Brain microvascular endothelial cell (primary cell): ENCODE measurements at regions not wholly inside any gene's neighbourhood (a gene's known extent, or its start where the extent isn't known, plus 50 kb on each side); places are given as distances from the start of the nearest gene placed in this dataset.

Experiments
- DNase-seq: peaks from one replicate; pipeline ENCODE4 v3.0.0-alpha.2; 2020
- H3K27ac ChIP-seq: fragments of 250-450 bp; sonication (Bioruptor Pico); 2 replicates; pipeline ENCODE4 v1.5.1; 2020; ENCODE audit warnings: mild to moderate bottlenecking, moderate library complexity
- H3K27me3 ChIP-seq: fragments of 250-450 bp; sonication (Bioruptor Pico); replicated peaks from 2 replicates; pipeline ENCODE4 v1.5.1; 2020; ENCODE audit warnings: mild to moderate bottlenecking
- H3K36me3 ChIP-seq: fragments of 250-450 bp; sonication (Bioruptor Pico); replicated peaks from 2 replicates; pipeline ENCODE4 v1.5.1; 2020; ENCODE audit warnings: mild to moderate bottlenecking
- H3K4me3 ChIP-seq: 2 replicates; pipeline ENCODE4 v1.5.1; 2011; ENCODE audit warnings: low read depth, mild to moderate bottlenecking, control low read depth, low read length, moderate library complexity
- CTCF ChIP-seq: IDR thresholded peaks from 2 replicates; pipeline ENCODE4 v1.5.1; 2011; ENCODE audit warnings: low read depth, mild to moderate bottlenecking, moderate library complexity, low read length, control low read depth, inconsistent platforms; ENCODE audit errors: missing control alignments
- in situ Hi-C: cut with HindIII; loops from 2 replicates; pipeline ENCODE4 v1.10.0; 2017; ENCODE audit warnings: low sequenced_read_pairs, low pct_ligation_motif_present

DNA sequence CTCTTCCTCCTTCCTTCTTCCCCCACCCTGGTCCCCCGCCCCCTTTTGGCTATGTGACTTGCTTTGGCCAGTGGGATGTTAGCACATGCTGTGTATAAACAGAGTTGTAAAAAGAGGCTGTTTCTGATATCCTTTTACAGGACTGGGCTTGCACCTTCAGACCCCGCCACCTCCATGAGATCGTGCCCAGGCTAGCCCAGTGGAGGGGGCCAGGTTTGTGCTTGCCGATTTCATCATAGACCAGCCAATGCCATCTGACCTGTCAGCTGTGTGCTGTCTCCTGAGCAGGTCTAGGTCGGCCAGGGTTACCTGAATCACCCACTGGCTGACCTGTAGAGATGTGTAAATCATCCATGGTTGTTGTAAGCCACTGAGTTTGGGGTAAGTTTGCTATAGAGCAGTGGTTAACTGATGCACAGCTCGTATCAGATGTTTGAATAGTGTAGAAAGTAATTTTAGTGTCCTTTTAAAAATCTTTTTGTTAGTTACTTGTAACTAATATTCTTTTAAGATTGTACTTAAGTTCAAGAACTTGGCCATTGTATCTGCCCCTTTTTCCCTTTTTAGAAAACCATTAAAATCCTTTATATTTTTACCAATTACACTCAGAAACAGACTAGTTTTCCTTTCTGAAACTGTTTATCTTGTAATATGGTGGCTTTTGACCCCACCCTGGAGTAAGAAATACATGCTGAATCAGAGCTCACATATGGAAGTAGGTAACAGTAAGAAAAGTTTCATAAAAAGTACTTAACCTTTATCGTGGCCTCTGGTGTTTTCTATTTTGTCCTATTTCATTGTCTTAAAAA lies 122.0 kb upstream of the MGAT5 start:
- H3K36me3 ChIP-seq, result no peaks in the 10 kb centered on the region
- in situ Hi-C loops, result no loop called here
- H3K4me3 ChIP-seq, result no peak overlapping the region
- H3K27me3 ChIP-seq, result no peaks in the 10 kb centered on the region
- no peak overlapping the region for H3K27ac ChIP-seq
- TF ChIP-seq CTCF, result no peak
- DNase-seq, result no peak

DNA sequence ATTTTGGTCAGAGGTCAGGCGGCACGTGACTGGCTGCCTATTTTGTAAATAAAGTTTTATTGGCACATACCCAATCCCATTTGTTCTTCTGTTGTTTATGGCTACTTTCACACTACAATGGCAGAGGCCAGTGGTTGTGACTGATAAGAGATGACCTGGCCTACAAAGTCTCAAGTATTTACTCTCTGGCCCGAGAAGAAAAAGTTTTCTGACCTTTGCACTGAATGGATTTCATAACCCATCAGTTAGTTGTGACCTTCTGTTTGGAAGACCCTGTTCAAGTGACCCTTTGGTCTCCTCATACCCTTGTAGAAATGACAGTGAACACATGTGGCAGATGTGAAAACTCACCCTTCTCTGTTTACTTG lies 121.4 kb upstream of the MGAT5 start:
- no peak for TF ChIP-seq CTCF
- H3K27me3 ChIP-seq, result no peaks in the 10 kb centered on the region
- H3K36me3 ChIP-seq, result no peaks in the 10 kb centered on the region
- H3K27ac ChIP-seq, result no peak overlapping the region
- no peak overlapping the region for H3K4me3 ChIP-seq
- DNase-seq, result no peak
- in situ Hi-C loops, result no loop called here

DNA sequence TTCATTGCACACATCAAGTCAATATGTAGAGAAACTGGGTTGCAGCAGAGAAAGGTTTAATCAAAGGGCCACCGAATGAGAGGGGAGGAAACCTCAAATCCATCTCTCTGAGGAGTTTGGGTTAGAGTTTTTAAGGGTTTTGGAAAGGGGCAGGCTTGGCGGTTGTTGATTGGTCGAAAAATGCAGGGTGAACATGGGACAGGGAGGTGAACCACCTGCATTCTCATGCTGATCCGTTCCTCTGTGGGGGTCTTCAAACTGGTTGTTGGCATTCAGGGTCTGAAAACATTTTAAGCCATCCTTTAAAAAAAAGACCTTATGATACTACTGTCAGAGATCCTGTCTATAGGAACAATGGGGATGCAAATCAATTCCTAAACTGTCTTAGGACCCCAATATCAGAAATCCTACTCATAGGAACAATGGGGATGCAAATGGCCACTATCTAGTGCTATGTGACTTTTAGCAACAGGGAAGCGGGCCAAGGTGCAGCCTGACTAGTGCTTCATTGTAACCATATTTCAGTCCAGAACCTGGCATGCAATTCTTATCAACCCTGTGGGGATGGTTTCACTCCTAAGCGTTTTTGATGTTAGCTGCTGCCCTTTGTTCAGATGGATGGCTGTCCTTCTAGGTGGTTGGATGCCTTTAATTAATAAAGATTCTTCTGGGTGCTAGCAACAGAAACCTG lies 120.1 kb upstream of the MGAT5 start:
- H3K4me3 ChIP-seq, result no peak overlapping the region
- no peak for DNase-seq
- no peak overlapping the region for H3K27ac ChIP-seq
- TF ChIP-seq CTCF, result no peak
- no peaks in the 10 kb centered on the region for H3K36me3 ChIP-seq
- in situ Hi-C loops, result no loop called here
- no peaks in the 10 kb centered on the region for H3K27me3 ChIP-seq

- H3K27me3 ChIP-seq, result no peaks in the 10 kb centered on the region
- no peak for TF ChIP-seq CTCF
Measured at GRCh38 chr2:134134313-134134706, 119.6 kb upstream of the MGAT5 start.

DNA sequence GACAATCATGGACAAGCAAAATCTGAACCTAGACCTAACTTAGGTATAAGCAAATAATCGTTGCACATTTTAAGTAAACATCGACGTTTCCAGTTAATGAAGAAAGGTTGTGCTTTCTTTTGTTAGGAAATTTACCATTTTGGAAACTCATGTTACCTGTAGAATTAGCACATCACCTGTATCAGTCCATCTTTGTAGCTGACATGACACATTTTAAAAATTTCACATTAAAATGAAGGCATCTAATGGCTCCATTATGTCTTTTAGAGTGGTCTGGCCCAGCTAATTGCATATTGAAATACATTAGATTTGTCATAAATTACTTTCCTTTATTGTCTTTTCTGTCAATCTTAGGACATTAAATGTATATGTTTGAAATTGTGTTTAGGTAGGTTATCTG lies 119.0 kb upstream of the MGAT5 start:
- no peak overlapping the region for H3K27ac ChIP-seq
- TF ChIP-seq CTCF, result no peak
- in situ Hi-C loops, result no loop called here

More at GRCh38 chr2:134134313-134134706, 119.6 kb upstream of the MGAT5 start:
- no peaks in the 10 kb centered on the region for H3K36me3 ChIP-seq
- DNase-seq, result no peak
- in situ Hi-C loops, result no loop called here
- no peak overlapping the region for H3K4me3 ChIP-seq
- no peak overlapping the region for H3K27ac ChIP-seq

More for the DNA sequence above, 119.0 kb upstream of the MGAT5 start:
- DNase-seq, result no peak
- H3K27me3 ChIP-seq, result no peaks in the 10 kb centered on the region
- no peaks in the 10 kb centered on the region for H3K36me3 ChIP-seq
- no peak overlapping the region for H3K4me3 ChIP-seq
